ENCODE measurements at regions not wholly inside any gene's neighbourhood (a gene's known extent, or its start where the extent isn't known, plus 50 kb on each side); places are given as distances from the start of the nearest gene placed in this dataset.

DNA sequence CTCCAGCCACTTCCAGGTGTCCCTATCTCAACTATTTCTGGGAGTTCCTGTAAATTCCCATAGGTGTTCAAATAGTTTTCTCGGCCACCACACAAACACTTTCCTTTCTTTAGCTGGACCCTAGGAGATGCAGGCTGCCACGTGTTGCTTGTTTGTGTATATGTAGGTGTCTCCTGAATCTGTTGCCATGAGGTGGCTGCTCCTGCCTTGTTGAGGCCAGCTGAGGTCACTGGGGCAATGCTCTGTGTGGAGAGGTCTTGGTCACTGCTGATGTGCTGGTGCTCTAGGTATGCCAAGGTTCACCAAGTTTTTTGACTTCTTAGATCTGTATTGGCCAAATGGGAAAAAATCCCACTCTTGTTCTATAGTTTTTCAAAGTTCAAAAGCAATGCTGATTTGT, 132.5 kb upstream of the CHD1 start:
- TF ChIP-seq JUN (CRISPR knock-in tag; IDR thresholded peaks at IDR 0.05) (no peak), NFATC4 (CRISPR knock-in tag; IDR thresholded peaks at IDR 0.05) (no peak), NR3C1 (CRISPR knock-in tag; conservative IDR thresholded peaks at IDR 0.05; ENCODE audit: low read depth) (no peak), ELF4 (CRISPR knock-in tag; IDR thresholded peaks at IDR 0.05; ENCODE audit: low read depth) (no peak), CREM (CRISPR knock-in tag; IDR thresholded peaks at IDR 0.05) (no peak), NFYB (CRISPR knock-in tag; conservative IDR thresholded peaks at IDR 0.05; ENCODE audit: low read depth) (no peak), SMAD3 (CRISPR knock-in tag; IDR thresholded peaks at IDR 0.05; ENCODE audit: borderline replicate concordance) (no peak), ZNF416 (CRISPR knock-in tag; IDR thresholded peaks at IDR 0.05) (no peak), ZNF423 (CRISPR knock-in tag; IDR thresholded peaks at IDR 0.05) (no peak), ZNF219 (CRISPR knock-in tag; IDR thresholded peaks at IDR 0.05; ENCODE audit: borderline replicate concordance) (no peak), OVOL2 (CRISPR knock-in tag; IDR thresholded peaks at IDR 0.05; ENCODE audit: borderline replicate concordance) (no peak), ZNF396 (CRISPR knock-in tag; IDR thresholded peaks at IDR 0.05; ENCODE audit: borderline replicate concordance) (no peak), MYBL2 (CRISPR knock-in tag; IDR thresholded peaks at IDR 0.05) (no peak)
- TF ChIP-seq, protein P1, sequence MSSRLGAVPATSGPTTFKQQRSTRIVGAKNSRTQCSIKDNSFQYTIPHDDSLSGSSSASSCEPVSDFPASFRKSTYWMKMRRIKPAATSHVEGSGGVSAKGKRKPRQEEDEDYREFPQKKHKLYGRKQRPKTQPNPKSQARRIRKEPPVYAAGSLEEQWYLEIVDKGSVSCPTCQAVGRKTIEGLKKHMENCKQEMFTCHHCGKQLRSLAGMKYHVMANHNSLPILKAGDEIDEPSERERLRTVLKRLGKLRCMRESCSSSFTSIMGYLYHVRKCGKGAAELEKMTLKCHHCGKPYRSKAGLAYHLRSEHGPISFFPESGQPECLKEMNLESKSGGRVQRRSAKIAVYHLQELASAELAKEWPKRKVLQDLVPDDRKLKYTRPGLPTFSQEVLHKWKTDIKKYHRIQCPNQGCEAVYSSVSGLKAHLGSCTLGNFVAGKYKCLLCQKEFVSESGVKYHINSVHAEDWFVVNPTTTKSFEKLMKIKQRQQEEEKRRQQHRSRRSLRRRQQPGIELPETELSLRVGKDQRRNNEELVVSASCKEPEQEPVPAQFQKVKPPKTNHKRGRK (CRISPR knock-in tag; IDR thresholded peaks at IDR 0.05; ENCODE audit: borderline replicate concordance): no peak
- TF ChIP-seq, protein P2, sequence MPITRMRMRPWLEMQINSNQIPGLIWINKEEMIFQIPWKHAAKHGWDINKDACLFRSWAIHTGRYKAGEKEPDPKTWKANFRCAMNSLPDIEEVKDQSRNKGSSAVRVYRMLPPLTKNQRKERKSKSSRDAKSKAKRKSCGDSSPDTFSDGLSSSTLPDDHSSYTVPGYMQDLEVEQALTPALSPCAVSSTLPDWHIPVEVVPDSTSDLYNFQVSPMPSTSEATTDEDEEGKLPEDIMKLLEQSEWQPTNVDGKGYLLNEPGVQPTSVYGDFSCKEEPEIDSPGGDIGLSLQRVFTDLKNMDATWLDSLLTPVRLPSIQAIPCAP (CRISPR knock-in tag; IDR thresholded peaks at IDR 0.05): no peak
- TF ChIP-seq, protein P3, sequence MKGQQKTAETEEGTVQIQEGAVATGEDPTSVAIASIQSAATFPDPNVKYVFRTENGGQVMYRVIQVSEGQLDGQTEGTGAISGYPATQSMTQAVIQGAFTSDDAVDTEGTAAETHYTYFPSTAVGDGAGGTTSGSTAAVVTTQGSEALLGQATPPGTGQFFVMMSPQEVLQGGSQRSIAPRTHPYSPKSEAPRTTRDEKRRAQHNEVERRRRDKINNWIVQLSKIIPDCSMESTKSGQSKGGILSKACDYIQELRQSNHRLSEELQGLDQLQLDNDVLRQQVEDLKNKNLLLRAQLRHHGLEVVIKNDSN (CRISPR knock-in tag; IDR thresholded peaks at IDR 0.05): no peak
- ChIA-PET CTCF (interaction anchor here (0.9 to 2.1 kb wide), 5 partner anchors 15 to 132 kb away, joined by 3 to 6 read pairs (median 5); no protein-coding TSS in a partner anchor), POLR2A (no interaction called here)
- H3K36me3 Mint-ChIP-seq: no peaks in the 10 kb centered on the region
- H3K4me3 Mint-ChIP-seq: no peak overlapping the region
- no peaks in the 10 kb centered on the region for H3K27me3 Mint-ChIP-seq (ENCODE audit: low read depth)
- no peak overlapping the region for H3K27ac Mint-ChIP-seq
- no peaks in the 10 kb centered on the region for H3K9me3 Mint-ChIP-seq
- ATAC-seq (peak; percentile 30; the same call in 1 of the 2 replicates), DNase-seq (ENCODE audit: low spot score) (no peak)
- no peaks in the 10 kb centered on the region for H3K4me1 Mint-ChIP-seq

DNA sequence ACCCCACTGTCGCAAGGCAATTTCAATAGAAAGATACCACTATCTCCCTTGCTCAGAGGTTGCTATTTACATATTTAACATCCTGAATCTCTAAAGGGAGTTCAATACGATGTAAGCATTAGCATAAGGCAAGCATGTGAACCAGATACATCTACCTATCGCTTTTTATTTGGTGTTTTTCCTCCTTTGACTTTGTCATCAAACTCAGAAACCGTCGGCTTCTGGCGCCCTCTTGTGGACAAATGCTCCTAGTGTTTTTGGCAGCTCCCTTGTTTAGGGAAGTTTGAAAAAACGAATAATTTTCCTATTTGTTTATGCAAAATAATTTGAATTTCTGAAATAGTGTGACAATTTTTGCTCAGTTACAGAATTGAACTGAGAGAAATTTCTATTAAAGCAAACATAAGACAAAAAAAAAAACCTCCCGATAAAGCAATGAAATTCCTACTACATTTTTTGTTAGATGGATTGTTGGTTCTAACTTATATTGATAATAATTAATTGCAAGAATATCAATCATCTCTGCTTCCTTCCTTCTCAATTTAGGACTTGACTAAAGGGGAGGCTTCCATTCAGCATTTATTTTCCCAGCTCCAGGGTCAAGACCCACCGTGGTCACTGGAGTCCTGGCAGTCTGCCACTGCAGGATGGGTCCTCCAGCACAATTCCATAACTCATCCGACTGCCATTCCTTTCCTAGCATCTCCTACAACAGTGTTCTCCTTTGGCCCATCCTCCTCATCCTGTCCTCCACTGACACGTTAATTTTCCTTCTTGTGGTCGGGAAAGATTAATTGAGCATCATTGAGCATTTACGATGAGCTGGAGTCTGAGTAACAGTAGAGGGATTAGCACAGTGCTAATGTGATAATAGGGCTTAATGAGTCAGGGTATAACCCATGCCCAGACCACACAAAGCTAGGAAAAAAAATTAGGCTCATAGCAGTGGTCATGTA, 131.8 kb upstream of the CHD1 start:
- Mint-ChIP-seq H3K9me3 (no peaks in the 10 kb centered on the region), H3K27me3 (ENCODE audit: low read depth) (no peaks in the 10 kb centered on the region), H3K36me3 (no peaks in the 10 kb centered on the region), H3K27ac (no peak overlapping the region), H3K4me3 (no peak overlapping the region; the same call in 1 of the 2 replicates), H3K4me1 (no peaks in the 10 kb centered on the region)
- POLR2A ChIA-PET: no interaction called here
- DNase-seq (ENCODE audit: low spot score): peak; percentile 78
- TF ChIP-seq, protein P4, sequence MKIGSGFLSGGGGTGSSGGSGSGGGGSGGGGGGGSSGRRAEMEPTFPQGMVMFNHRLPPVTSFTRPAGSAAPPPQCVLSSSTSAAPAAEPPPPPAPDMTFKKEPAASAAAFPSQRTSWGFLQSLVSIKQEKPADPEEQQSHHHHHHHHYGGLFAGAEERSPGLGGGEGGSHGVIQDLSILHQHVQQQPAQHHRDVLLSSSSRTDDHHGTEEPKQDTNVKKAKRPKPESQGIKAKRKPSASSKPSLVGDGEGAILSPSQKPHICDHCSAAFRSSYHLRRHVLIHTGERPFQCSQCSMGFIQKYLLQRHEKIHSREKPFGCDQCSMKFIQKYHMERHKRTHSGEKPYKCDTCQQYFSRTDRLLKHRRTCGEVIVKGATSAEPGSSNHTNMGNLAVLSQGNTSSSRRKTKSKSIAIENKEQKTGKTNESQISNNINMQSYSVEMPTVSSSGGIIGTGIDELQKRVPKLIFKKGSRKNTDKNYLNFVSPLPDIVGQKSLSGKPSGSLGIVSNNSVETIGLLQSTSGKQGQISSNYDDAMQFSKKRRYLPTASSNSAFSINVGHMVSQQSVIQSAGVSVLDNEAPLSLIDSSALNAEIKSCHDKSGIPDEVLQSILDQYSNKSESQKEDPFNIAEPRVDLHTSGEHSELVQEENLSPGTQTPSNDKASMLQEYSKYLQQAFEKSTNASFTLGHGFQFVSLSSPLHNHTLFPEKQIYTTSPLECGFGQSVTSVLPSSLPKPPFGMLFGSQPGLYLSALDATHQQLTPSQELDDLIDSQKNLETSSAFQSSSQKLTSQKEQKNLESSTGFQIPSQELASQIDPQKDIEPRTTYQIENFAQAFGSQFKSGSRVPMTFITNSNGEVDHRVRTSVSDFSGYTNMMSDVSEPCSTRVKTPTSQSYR (CRISPR knock-in tag; IDR thresholded peaks at IDR 0.05): no peak
- TF ChIP-seq, protein P5, sequence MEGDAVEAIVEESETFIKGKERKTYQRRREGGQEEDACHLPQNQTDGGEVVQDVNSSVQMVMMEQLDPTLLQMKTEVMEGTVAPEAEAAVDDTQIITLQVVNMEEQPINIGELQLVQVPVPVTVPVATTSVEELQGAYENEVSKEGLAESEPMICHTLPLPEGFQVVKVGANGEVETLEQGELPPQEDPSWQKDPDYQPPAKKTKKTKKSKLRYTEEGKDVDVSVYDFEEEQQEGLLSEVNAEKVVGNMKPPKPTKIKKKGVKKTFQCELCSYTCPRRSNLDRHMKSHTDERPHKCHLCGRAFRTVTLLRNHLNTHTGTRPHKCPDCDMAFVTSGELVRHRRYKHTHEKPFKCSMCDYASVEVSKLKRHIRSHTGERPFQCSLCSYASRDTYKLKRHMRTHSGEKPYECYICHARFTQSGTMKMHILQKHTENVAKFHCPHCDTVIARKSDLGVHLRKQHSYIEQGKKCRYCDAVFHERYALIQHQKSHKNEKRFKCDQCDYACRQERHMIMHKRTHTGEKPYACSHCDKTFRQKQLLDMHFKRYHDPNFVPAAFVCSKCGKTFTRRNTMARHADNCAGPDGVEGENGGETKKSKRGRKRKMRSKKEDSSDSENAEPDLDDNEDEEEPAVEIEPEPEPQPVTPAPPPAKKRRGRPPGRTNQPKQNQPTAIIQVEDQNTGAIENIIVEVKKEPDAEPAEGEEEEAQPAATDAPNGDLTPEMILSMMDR (IDR thresholded peaks at IDR 0.05): peak; percentile 84
- TF ChIP-seq TEAD4 (CRISPR knock-in tag; IDR thresholded peaks at IDR 0.05): no peak
- ATAC-seq: peak; percentile 56; the same call in 1 of the 2 replicates
- CTCF ChIA-PET: interaction anchor here (0.6 to 2.1 kb wide), 13 partner anchors 9 to 804 kb away, joined by 3 to 6 read pairs (median 4); no protein-coding TSS in a partner anchor

Data from WTC11 (cell line).